A673 (cell line): ENCODE measurements at regions not wholly inside any gene's neighbourhood (a gene's known extent, or its start where the extent isn't known, plus 50 kb on each side); places are given as distances from the start of the nearest gene placed in this dataset.

Experiments
- BruUV-seq: library from RNA; stranded (reverse); fragments of 400-500 nt; replicated peaks from 2 replicates; lab custom pipeline; 2021; lab: Mats Ljungman, UMichigan
- CTCF ChIA-PET: fragments of 300-600 bp; sonication (Branson Sonifier 250); formaldehyde crosslinking; loops from one replicate; lab custom pipeline; 2022; ENCODE audit warnings: antibody characterized with exemption; lab: Charles Lee
- POLR2A ChIA-PET: fragments of 300-600 bp; sonication (Branson Sonifier 250); formaldehyde crosslinking; loops from one replicate; lab custom pipeline; 2022; ENCODE audit warnings: antibody characterized with exemption; ENCODE audit not compliant: low non-redundant PET; lab: Charles Lee
- DNase-seq: peaks from one replicate; pipeline ENCODE4 v3.0.0-alpha.2; 2015; ENCODE audit warnings: low spot score
- H3K27ac ChIP-seq: fragments of 200-600 bp; sonication (generic); 2 replicates; pipeline ENCODE4 v1.5.1; 2016; ENCODE audit warnings: mixed run types, low read depth, mild to moderate bottlenecking, mixed read lengths, antibody characterized with exemption, low read length; ENCODE audit not compliant: poor library complexity, severe bottlenecking
- H3K27me3 ChIP-seq: fragments of 200-600 bp; sonication (generic); replicated peaks from 2 replicates; pipeline ENCODE4 v1.6.1; 2017; ENCODE audit warnings: mixed run types, low read depth, mild to moderate bottlenecking, mixed read lengths, antibody characterized with exemption, low read length; ENCODE audit not compliant: insufficient read depth, poor library complexity
- H3K36me3 ChIP-seq: fragments of 200-600 bp; sonication (generic); 2 replicates; pipeline ENCODE4 v1.6.1; 2016; ENCODE audit warnings: mixed run types, mild to moderate bottlenecking, mixed read lengths, antibody characterized with exemption, low read length; ENCODE audit not compliant: insufficient read depth, poor library complexity, severe bottlenecking
- H3K4me1 ChIP-seq: fragments of 200-600 bp; sonication (generic); 2 replicates; pipeline ENCODE4 v1.6.1; 2017; ENCODE audit warnings: mixed run types, mild to moderate bottlenecking, mixed read lengths, antibody characterized with exemption, low read length; ENCODE audit not compliant: insufficient read depth, poor library complexity, severe bottlenecking
- H3K4me3 ChIP-seq: fragments of 200-600 bp; sonication (generic); 2 replicates; pipeline ENCODE4 v1.5.1; 2016; ENCODE audit warnings: low read depth, mixed run types, mild to moderate bottlenecking, mixed read lengths, low read length; ENCODE audit not compliant: poor library complexity, severe bottlenecking
- H3K9me3 ChIP-seq: fragments of 200-600 bp; sonication (generic); 2 replicates; pipeline ENCODE4 v1.6.1; 2016; ENCODE audit warnings: mixed run types, low read depth, mild to moderate bottlenecking, mixed read lengths, antibody characterized with exemption, low read length; ENCODE audit not compliant: poor library complexity, severe bottlenecking
- EZH2 ChIP-seq: fragments of 200-600 bp; sonication (generic); IDR thresholded peaks from 2 replicates; pipeline ENCODE4 v1.6.1; 2017; ENCODE audit warnings: borderline replicate concordance, low read depth, mild to moderate bottlenecking, mixed read lengths, antibody characterized with exemption, low read length; ENCODE audit not compliant: poor library complexity, severe bottlenecking
- intact Hi-C: fragments of 100-400 bp; cut with micrococcal nuclease; formaldehyde crosslinking; loops from one replicate; pipeline ENCODE4 v1.10.0; 2022; ENCODE audit not compliant: unreplicated experiment
- TF ChIP-seq, protein P1 (sequence below): fragments of 300-800, 200-600 bp; sonication (generic); conservative IDR thresholded peaks from 2 replicates; pipeline ENCODE4 v1.5.1; 2017; ENCODE audit warnings: low read depth, mild to moderate bottlenecking, antibody characterized with exemption, low read length, moderate library complexity, mixed read lengths

DNA sequence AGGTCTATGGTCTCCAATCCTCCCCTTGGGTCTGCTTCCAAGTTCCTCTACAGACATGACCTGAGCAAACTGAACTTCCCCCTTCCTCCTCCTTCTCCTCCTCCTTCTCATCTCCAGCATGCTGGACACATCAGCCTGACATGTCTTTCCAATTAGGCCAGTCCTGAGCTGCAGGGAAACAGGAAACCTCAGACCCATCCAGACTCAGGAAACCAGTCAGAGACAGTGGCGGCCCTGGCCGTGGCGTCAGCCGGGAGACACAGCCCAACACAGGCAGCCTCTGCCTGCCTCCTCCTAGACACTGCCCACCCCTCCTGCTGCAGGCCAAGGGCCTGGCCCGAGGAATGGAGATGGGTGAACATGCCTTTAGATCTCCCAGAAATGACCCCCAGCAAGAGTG is 468.8 kb downstream of the BCL11B start:
- no peak for DNase-seq
- intact Hi-C loops, result no loop called here
- H3K36me3 ChIP-seq, result no peaks in the 10 kb centered on the region
- TF ChIP-seq, protein P1, sequence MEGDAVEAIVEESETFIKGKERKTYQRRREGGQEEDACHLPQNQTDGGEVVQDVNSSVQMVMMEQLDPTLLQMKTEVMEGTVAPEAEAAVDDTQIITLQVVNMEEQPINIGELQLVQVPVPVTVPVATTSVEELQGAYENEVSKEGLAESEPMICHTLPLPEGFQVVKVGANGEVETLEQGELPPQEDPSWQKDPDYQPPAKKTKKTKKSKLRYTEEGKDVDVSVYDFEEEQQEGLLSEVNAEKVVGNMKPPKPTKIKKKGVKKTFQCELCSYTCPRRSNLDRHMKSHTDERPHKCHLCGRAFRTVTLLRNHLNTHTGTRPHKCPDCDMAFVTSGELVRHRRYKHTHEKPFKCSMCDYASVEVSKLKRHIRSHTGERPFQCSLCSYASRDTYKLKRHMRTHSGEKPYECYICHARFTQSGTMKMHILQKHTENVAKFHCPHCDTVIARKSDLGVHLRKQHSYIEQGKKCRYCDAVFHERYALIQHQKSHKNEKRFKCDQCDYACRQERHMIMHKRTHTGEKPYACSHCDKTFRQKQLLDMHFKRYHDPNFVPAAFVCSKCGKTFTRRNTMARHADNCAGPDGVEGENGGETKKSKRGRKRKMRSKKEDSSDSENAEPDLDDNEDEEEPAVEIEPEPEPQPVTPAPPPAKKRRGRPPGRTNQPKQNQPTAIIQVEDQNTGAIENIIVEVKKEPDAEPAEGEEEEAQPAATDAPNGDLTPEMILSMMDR, result no peak
- TF ChIP-seq EZH2, result no peak
- ChIA-PET POLR2A (no interaction called here), CTCF (no interaction called here)
- H3K4me3 ChIP-seq, result no peak overlapping the region
- H3K27me3 ChIP-seq, result no peaks in the 10 kb centered on the region
- H3K27ac ChIP-seq, result no peak overlapping the region
- no peaks in the 10 kb centered on the region for H3K9me3 ChIP-seq
- H3K4me1 ChIP-seq, result no peaks in the 10 kb centered on the region
- no TSS peak for BruUV-seq

DNA sequence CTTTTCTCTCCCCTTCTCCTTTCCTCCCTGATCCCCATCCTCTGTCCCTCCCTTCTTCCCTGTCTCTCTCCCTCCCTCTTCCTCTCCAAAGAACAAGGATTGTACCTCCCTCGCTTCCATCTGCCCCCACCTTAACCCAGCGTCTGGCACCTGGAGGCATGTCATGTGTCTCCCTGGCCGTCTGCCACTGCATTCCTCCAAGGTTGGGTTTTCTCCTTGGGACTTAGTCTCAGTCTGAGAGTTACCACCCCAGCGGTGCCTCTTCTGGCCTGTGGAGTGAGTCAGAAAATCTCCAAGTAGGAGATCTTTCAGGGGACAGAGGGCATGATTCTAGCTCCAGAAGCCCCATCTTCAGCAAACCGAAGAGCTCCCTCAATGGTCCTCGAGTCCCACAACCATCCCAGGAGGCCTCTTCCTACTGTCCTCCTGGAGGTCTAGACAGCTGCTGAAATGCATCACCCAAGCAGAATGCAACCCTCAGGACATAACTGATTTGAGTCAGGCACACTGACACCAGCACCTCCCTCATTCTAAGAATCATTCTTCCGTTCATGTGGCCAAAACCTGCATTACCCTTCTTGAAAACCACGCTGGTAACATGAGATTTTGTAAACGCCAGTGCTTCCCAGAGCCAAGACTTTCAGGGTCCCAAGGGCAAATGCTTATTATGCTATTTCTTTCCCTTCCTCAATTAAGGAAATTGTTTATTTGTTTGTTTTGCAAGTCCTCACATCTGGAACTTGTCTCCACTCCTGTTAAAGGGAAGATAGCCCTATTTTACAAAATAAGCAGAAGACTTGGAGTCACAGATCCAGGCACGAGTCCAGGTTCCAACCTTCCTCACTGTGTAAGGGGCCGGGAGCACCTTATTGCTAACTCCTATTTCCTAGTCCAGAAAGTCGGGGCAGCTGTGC is 463.2 kb downstream of the BCL11B start:
- peaks cover 21% of the 10 kb centered on the region for H3K27me3 ChIP-seq
- ChIA-PET CTCF (no interaction called here), POLR2A (no interaction called here)
- no peak overlapping the region for H3K27ac ChIP-seq
- H3K36me3 ChIP-seq, result no peaks in the 10 kb centered on the region
- no TSS peak for BruUV-seq
- no peaks in the 10 kb centered on the region for H3K9me3 ChIP-seq
- TF ChIP-seq, protein P1, result no peak
- TF ChIP-seq EZH2, result no peak
- H3K4me3 ChIP-seq, result no peak overlapping the region
- intact Hi-C loops, result no loop called here
- no peaks in the 10 kb centered on the region for H3K4me1 ChIP-seq
- DNase-seq, result no peak

DNA sequence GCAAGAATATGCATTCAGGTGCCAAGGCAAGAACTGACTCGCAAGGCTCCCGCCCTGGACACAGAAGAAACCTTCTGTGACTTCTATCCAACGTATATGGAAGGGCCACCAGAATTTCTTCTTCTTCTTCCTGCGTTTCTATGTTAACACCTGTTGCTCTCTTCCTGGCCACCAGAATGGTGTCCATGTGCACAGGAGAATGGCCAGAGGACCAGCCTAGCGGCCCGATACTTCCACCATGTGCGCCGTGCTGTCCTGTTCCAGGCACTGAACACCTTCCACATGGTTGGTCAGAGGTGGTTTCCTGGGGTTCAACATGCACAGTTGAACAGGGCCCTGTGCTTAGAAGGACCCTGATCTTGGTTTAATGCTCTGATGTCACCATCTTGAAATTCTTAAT is 455.8 kb downstream of the BCL11B start:
- ChIA-PET CTCF (no interaction called here), POLR2A (no interaction called here)
- H3K9me3 ChIP-seq, result no peaks in the 10 kb centered on the region
- no TSS peak for BruUV-seq
- no peak overlapping the region for H3K27ac ChIP-seq
- H3K27me3 ChIP-seq, result peaks cover under 1% of the 10 kb centered on the region
- DNase-seq, result no peak
- H3K4me3 ChIP-seq, result no peak overlapping the region
- no peaks in the 10 kb centered on the region for H3K4me1 ChIP-seq
- intact Hi-C loops, result no loop called here
- no peak for TF ChIP-seq EZH2
- TF ChIP-seq, protein P1, result no peak
- no peaks in the 10 kb centered on the region for H3K36me3 ChIP-seq
